HG02588 (cell line): ENCODE measurements at regions not wholly inside any gene's neighbourhood (a gene's known extent, or its start where the extent isn't known, plus 50 kb on each side); places are given as distances from the start of the nearest gene placed in this dataset.

Experiments
- ATAC-seq: cut with Tn5 transposase; IDR thresholded peaks from one replicate; pipeline ENCODE4 v1.9.1; 2021; ENCODE audit warnings: mild to moderate bottlenecking, moderate library complexity; ENCODE audit not compliant: unreplicated experiment

- no peak for ATAC-seq
These were observed 66.0 kb upstream of the MYCN start for GRCh38 chr2:15874321-15874720.

- ATAC-seq, result no peak
These were observed 65.2 kb upstream of the MYCN start for GRCh38 chr2:15874854-15875804.

GRCh38 chr2:15875969-15876705 lies 64.2 kb upstream of the MYCN start:
- no peak for ATAC-seq

- no peak for ATAC-seq
These were observed 59.9 kb upstream of the MYCN start for GRCh38 chr2:15880226-15881119.

GRCh38 chr2:15881120-15881433 lies 59.3 kb upstream of the MYCN start:
- no peak for ATAC-seq

GRCh38 chr2:15881676-15882075 lies 58.7 kb upstream of the MYCN start:
- no peak for ATAC-seq

GRCh38 chr2:15882761-15883497 lies 57.4 kb upstream of the MYCN start:
- no peak for ATAC-seq

GRCh38 chr2:15883684-15884083 lies 56.7 kb upstream of the MYCN start:
- ATAC-seq, result no peak

GRCh38 chr2:15884790-15885189 lies 55.6 kb upstream of the MYCN start:
- no peak for ATAC-seq

GRCh38 chr2:15886231-15886630 lies 54.1 kb upstream of the MYCN start:
- no peak for ATAC-seq

- no peak for ATAC-seq
These were observed 50.8 kb upstream of the MYCN start for GRCh38 chr2:15889442-15890123.

GRCh38 chr2:15890124-15890754 lies 50.1 kb upstream of the MYCN start:
- no peak for ATAC-seq
